ENCODE measurements at regions not wholly inside any gene's neighbourhood (a gene's known extent, or its start where the extent isn't known, plus 50 kb on each side); places are given as distances from the start of the nearest gene placed in this dataset.
"Not testable (repeated sequence)": the region's sequence is repeated elsewhere in the genome, so short reads cannot be mapped to it uniquely, and the experiment has no call there.

DNA sequence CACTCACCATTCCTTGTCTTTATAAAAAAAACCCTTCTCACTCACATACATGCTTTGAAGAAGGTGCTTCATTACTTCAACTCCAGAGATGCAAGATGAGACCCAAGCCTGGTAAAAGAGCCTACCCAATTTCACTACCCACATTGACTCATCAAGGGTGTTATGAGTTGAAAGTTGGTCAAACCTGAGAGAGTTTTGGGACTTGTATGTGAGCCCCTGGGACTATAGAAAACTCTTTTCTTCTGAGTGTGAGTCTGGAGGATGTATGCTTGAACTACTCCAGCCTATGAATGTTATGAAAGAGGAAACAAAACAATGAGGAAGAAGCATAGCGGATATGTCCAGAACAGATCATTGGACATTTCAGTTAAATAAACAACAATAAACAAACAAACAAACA lies 106.5 kb upstream of the SATB1 start:
- no peak overlapping the region for H3K4me3 ChIP-seq
- TF ChIP-seq, protein P1, sequence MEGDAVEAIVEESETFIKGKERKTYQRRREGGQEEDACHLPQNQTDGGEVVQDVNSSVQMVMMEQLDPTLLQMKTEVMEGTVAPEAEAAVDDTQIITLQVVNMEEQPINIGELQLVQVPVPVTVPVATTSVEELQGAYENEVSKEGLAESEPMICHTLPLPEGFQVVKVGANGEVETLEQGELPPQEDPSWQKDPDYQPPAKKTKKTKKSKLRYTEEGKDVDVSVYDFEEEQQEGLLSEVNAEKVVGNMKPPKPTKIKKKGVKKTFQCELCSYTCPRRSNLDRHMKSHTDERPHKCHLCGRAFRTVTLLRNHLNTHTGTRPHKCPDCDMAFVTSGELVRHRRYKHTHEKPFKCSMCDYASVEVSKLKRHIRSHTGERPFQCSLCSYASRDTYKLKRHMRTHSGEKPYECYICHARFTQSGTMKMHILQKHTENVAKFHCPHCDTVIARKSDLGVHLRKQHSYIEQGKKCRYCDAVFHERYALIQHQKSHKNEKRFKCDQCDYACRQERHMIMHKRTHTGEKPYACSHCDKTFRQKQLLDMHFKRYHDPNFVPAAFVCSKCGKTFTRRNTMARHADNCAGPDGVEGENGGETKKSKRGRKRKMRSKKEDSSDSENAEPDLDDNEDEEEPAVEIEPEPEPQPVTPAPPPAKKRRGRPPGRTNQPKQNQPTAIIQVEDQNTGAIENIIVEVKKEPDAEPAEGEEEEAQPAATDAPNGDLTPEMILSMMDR (IDR thresholded peaks at IDR 0.05 in 8 of 11, conservative IDR thresholded peaks at IDR 0.05 in 3 of 11), result no peak
- TF ChIP-seq POLR2A (IDR thresholded peaks at IDR 0.05) (no peak), POLR2AphosphoS5 (IDR thresholded peaks at IDR 0.05) (no peak)
- DNase-seq, result no peak
- no peaks in the 10 kb centered on the region for H3K27me3 ChIP-seq (replicated peaks in 1 of 7)
- H3K36me3 ChIP-seq, result no peaks in the 10 kb centered on the region
- WGBS, 5 donors, result 53 to 63% (median 55%) methylated on average over 1 of the region's 1 CpG
- no peaks in the 10 kb centered on the region for H3K9me3 ChIP-seq
- intact Hi-C loops (cut with DNase I; ENCODE audit: low total_unique reads), result no loop called here
- no peaks in the 10 kb centered on the region for H3K4me1 ChIP-seq
- peak overlapping the region in 1 of 8 donors; percentile 4 for H3K27ac ChIP-seq

DNA sequence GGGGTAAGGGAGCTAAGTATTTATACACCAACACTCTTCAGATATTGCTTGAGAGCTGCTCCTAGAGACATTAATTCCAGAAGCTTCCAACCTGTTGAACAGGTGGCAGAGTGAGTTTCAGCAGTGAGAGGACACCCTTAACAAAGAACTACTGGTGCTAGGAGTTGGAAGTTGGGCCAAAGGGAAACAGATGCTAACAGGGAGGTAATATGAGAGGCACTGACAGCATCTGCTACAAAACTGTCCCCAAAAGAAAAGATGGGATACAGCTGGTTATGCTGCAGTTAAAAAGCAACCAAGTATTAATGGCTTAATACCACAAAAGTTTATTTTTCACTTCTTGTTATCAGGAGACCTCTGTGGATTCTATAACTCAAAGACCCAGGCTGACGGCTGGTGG lies 104.5 kb upstream of the SATB1 start:
- H3K9me3 ChIP-seq, result peaks cover 0 to 16% (median 14%) of the 10 kb centered on the region in 8 donors
- 76 to 92% (median 85%) methylated on average over 1 of the region's 1 CpG for WGBS, 5 donors
- no peaks in the 10 kb centered on the region for H3K36me3 ChIP-seq
- TF ChIP-seq POLR2AphosphoS5 (IDR thresholded peaks at IDR 0.05), result no peak
- TF ChIP-seq, protein P1 (IDR thresholded peaks at IDR 0.05 in 8 of 11, conservative IDR thresholded peaks at IDR 0.05 in 3 of 11), result no peak
- no peak overlapping the region for H3K4me3 ChIP-seq
- no peaks in the 10 kb centered on the region for H3K27me3 ChIP-seq (replicated peaks in 1 of 7)
- no peaks in the 10 kb centered on the region for H3K4me1 ChIP-seq
- no peak overlapping the region for H3K27ac ChIP-seq
- intact Hi-C loops (cut with DNase I; ENCODE audit: low total_unique reads), result no loop called here
- no peak for DNase-seq

DNA sequence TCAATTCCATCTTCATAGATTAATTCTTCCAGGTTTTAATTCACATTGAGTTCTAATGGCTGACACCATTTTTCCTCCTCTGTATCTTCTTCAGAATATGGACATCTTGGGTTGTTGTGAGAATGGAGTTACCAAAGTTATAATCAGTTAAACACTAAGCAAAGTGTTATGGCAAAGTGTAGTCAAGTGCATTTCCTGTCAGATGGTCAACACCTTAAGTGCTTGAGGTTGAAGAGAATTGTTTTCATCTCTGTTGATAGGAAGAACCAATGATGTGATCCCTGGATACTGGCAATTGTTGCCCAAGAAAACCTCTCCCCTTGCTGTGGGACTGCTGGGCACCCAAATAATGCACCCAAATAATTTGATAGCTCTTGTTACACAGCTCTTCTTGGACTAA lies 102.6 kb upstream of the SATB1 start:
- Histone ChIP-seq H3K36me3 (no peaks in the 10 kb centered on the region), H3K9me3 (peaks cover 0 to 31% (median 23%) of the 10 kb centered on the region in 8 donors), H3K27me3 (replicated peaks in 1 of 7) (no peaks in the 10 kb centered on the region), H3K27ac (no peak overlapping the region), H3K4me1 (no peaks in the 10 kb centered on the region), H3K4me3 (no peak overlapping the region)
- TF ChIP-seq, protein P1 (IDR thresholded peaks at IDR 0.05 in 8 of 11, conservative IDR thresholded peaks at IDR 0.05 in 3 of 11), result no peak
- no peak for TF ChIP-seq POLR2A (IDR thresholded peaks at IDR 0.05)
- TF ChIP-seq POLR2AphosphoS5 (IDR thresholded peaks at IDR 0.05), result no peak
- DNase-seq, result no peak
- intact Hi-C loops (cut with DNase I; ENCODE audit: low total_unique reads), result no loop called here

DNA sequence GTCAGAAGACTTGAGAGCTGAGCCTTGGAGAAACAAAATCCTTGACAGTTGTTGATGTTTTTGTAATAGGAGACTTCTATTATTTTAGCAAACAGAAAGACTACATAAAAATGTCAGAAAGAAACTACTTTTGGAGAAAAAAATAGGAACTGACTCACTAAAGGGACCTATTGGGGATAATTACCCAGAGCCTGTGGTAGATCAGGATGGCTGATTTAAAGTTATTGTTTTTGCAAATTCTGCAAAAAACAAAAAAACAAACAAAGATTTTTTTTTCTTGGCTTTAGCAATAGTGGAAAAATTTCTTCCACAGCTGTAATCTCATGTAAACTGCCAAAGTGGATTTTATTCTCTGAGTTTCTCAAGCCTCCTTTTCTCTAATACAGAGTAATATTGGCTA lies 101.5 kb upstream of the SATB1 start:
- Histone ChIP-seq H3K4me1 (no peaks in the 10 kb centered on the region), H3K9me3 (peaks cover 0 to 31% (median 23%) of the 10 kb centered on the region in 8 donors), H3K4me3 (no peak overlapping the region), H3K36me3 (no peaks in the 10 kb centered on the region), H3K27me3 (replicated peaks in 1 of 7) (no peaks in the 10 kb centered on the region), H3K27ac (no peak overlapping the region)
- TF ChIP-seq POLR2A (IDR thresholded peaks at IDR 0.05) (no peak), POLR2AphosphoS5 (IDR thresholded peaks at IDR 0.05) (no peak)
- TF ChIP-seq, protein P1 (IDR thresholded peaks at IDR 0.05 in 8 of 11, conservative IDR thresholded peaks at IDR 0.05 in 3 of 11), result no peak
- no peak for DNase-seq
- intact Hi-C loops (cut with DNase I; ENCODE audit: low total_unique reads), result no loop called here

DNA sequence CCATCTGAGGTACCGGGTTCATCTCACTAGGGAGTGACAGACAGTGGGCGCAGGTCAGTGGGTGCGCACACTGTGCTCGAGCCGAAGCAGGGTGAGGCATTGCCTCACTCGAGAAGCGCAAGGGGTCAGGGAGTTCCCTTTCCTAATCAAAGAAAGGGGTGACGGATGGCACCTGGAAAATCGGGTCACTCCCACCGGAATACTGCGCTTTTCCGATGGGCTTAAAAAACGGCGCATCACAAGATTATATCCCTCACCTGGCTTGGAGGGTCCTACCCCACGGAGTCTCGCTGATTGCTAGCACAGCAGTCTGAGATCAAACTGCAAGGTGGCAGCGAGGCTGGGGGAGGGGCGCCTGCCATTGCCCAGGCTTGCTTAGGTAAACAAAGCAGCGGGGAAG lies 91.0 kb upstream of the SATB1 start:
- H3K27ac ChIP-seq; intact Hi-C loops (cut with DNase I; ENCODE audit: low total_unique reads); H3K27me3 ChIP-seq (replicated peaks in 1 of 7); H3K4me3 ChIP-seq; H3K36me3 ChIP-seq; H3K9me3 ChIP-seq; H3K4me1 ChIP-seq; DNase-seq: not testable (repeated sequence)
- 87 to 95% (median 91%) methylated on average over 14 to 19 of the region's 19 CpGs for WGBS, 5 donors

All from spleen (tissue), 11 donors.